ENCODE measurements at regions not wholly inside any gene's neighbourhood (a gene's known extent, or its start where the extent isn't known, plus 50 kb on each side); places are given as distances from the start of the nearest gene placed in this dataset.

GRCh38 chr14:34098985-34099349 lies 148.1 kb upstream of the EGLN3 start:
- no peak for TF ChIP-seq TCF12 (IDR thresholded peaks at IDR 0.05; ENCODE audit: low read depth)
- TF ChIP-seq EGR1 (IDR thresholded peaks at IDR 0.05), result peak; percentile 4; the same call in 1 of the 2 replicates

GRCh38 chr14:34098045-34098984 lies 147.4 kb upstream of the EGLN3 start:
- TF ChIP-seq USF1 (IDR thresholded peaks at IDR 0.05) (peak; percentile 55), TCF12 (IDR thresholded peaks at IDR 0.05; ENCODE audit: low read depth) (no peak), TAF1 (IDR thresholded peaks at IDR 0.05; ENCODE audit: low read depth) (no peak), EGR1 (IDR thresholded peaks at IDR 0.05) (0 out of 2 replicates have a peak, but pooled peaks have one; percentile 5), RAD21 (IDR thresholded peaks at IDR 0.05; ENCODE audit: low read depth) (peak; percentile 70)

DNA sequence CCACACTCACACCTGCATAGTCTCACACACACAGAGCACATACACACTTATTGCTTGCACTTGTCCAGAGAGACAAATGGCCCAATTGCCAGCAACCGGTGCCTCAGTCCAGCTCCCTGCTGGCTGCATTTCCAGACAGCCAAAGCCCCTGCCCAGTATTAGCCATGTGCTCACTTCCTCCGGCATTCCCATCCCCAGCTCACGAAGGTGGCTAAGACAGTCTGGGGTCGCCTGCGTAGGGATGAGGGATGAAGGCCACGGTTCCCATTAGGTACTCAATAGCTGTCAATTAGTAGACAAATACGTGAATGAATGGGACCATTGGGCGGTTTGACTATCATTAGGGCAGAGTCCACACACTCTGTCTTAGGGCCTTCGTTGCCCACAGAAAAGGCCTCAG lies 146.8 kb upstream of the EGLN3 start:
- TF ChIP-seq, protein P1, sequence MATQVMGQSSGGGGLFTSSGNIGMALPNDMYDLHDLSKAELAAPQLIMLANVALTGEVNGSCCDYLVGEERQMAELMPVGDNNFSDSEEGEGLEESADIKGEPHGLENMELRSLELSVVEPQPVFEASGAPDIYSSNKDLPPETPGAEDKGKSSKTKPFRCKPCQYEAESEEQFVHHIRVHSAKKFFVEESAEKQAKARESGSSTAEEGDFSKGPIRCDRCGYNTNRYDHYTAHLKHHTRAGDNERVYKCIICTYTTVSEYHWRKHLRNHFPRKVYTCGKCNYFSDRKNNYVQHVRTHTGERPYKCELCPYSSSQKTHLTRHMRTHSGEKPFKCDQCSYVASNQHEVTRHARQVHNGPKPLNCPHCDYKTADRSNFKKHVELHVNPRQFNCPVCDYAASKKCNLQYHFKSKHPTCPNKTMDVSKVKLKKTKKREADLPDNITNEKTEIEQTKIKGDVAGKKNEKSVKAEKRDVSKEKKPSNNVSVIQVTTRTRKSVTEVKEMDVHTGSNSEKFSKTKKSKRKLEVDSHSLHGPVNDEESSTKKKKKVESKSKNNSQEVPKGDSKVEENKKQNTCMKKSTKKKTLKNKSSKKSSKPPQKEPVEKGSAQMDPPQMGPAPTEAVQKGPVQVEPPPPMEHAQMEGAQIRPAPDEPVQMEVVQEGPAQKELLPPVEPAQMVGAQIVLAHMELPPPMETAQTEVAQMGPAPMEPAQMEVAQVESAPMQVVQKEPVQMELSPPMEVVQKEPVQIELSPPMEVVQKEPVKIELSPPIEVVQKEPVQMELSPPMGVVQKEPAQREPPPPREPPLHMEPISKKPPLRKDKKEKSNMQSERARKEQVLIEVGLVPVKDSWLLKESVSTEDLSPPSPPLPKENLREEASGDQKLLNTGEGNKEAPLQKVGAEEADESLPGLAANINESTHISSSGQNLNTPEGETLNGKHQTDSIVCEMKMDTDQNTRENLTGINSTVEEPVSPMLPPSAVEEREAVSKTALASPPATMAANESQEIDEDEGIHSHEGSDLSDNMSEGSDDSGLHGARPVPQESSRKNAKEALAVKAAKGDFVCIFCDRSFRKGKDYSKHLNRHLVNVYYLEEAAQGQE (IDR thresholded peaks at IDR 0.05; ENCODE audit: low read depth), result no peak
- no peak for TF ChIP-seq FOXM1 (IDR thresholded peaks at IDR 0.05; ENCODE audit: borderline replicate concordance, low read depth)

DNA sequence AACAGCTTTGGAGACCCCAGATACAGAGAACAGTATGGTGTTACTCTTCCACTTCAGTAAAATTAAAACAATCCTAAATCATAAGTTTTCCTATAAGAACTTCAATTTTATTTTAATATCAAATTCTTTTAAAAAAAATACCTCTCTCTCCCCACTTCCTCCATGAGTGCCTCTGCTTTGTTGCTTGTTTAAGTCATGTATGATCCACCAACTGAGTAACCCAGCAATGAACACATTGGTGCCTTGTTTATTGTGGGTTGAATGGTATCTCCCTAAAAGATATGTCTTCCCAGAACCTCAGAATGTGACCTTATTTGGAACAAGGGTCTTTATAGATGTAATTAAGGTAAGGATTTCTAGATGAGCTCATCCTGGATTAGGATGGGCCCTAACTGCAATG lies 143.5 kb upstream of the EGLN3 start:
- TF ChIP-seq CEBPB (IDR thresholded peaks at IDR 0.05) (no peak), EGR1 (IDR thresholded peaks at IDR 0.05) (no peak), TAF1 (IDR thresholded peaks at IDR 0.05; ENCODE audit: low read depth) (no peak), ZBTB7A (IDR thresholded peaks at IDR 0.05; ENCODE audit: low read depth) (no peak), USF1 (IDR thresholded peaks at IDR 0.05) (no peak), FOXM1 (IDR thresholded peaks at IDR 0.05; ENCODE audit: borderline replicate concordance, low read depth) (no peak), EP300 (IDR thresholded peaks at IDR 0.05; ENCODE audit: borderline replicate concordance) (no peak), YY1 (IDR thresholded peaks at IDR 0.05; ENCODE audit: low read depth) (no peak)
- TF ChIP-seq, protein P2, sequence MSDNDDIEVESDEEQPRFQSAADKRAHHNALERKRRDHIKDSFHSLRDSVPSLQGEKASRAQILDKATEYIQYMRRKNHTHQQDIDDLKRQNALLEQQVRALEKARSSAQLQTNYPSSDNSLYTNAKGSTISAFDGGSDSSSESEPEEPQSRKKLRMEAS (IDR thresholded peaks at IDR 0.05), result no peak

GRCh38 chr14:34093883-34094282 lies 143.0 kb upstream of the EGLN3 start:
- TF ChIP-seq TAF1 (IDR thresholded peaks at IDR 0.05; ENCODE audit: low read depth), result no peak
- no peak for TF ChIP-seq ZBTB7A (IDR thresholded peaks at IDR 0.05; ENCODE audit: low read depth)
- TF ChIP-seq TEAD4 (IDR thresholded peaks at IDR 0.05), result no peak
- no peak for TF ChIP-seq NFIC (IDR thresholded peaks at IDR 0.05)
- no peak for TF ChIP-seq FOXM1 (IDR thresholded peaks at IDR 0.05; ENCODE audit: borderline replicate concordance, low read depth)
- TF ChIP-seq, protein P1 (IDR thresholded peaks at IDR 0.05; ENCODE audit: low read depth), result no peak
- no peak for TF ChIP-seq RAD21 (IDR thresholded peaks at IDR 0.05; ENCODE audit: low read depth)
- TF ChIP-seq CREB1 (IDR thresholded peaks at IDR 0.05; ENCODE audit: low read depth), result no peak
- no peak for TF ChIP-seq TCF12 (IDR thresholded peaks at IDR 0.05; ENCODE audit: low read depth)
- no peak for TF ChIP-seq YY1 (IDR thresholded peaks at IDR 0.05; ENCODE audit: low read depth)
- TF ChIP-seq USF1 (IDR thresholded peaks at IDR 0.05), result no peak
- TF ChIP-seq, protein P2 (IDR thresholded peaks at IDR 0.05), result no peak
- TF ChIP-seq CEBPB (IDR thresholded peaks at IDR 0.05), result no peak

DNA sequence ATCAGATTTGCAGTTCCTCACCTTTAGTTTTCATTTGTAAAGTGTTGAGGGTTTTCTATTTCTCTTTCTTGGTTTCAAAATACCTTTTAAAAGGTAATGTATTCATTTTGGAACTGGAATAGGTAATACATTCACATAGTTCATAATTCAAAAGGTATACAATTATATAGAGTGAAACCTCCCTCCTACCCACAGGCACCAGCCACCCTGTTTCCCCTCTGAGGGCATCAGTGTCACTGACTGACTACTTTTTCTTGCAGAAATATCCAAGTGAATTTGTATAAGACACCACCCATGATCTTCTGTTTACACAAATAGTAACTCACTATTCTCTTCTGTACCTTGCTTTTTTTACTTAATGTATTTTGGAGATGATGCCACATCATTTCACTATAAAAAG lies 139.6 kb upstream of the EGLN3 start:
- no peak for TF ChIP-seq TEAD4 (IDR thresholded peaks at IDR 0.05)
- no peak for TF ChIP-seq NFIC (IDR thresholded peaks at IDR 0.05)
- no peak for TF ChIP-seq FOXM1 (IDR thresholded peaks at IDR 0.05; ENCODE audit: borderline replicate concordance, low read depth)
- no peak for TF ChIP-seq RAD21 (IDR thresholded peaks at IDR 0.05; ENCODE audit: low read depth)
- no peak for TF ChIP-seq ZBTB7A (IDR thresholded peaks at IDR 0.05; ENCODE audit: low read depth)
- TF ChIP-seq TAF1 (IDR thresholded peaks at IDR 0.05; ENCODE audit: low read depth), result no peak
- no peak for TF ChIP-seq TCF12 (IDR thresholded peaks at IDR 0.05; ENCODE audit: low read depth)
- TF ChIP-seq CEBPB (IDR thresholded peaks at IDR 0.05), result no peak
- TF ChIP-seq, protein P2 (IDR thresholded peaks at IDR 0.05), result no peak
- TF ChIP-seq CREB1 (IDR thresholded peaks at IDR 0.05; ENCODE audit: low read depth), result no peak
- no peak for TF ChIP-seq EP300 (IDR thresholded peaks at IDR 0.05; ENCODE audit: borderline replicate concordance)
- TF ChIP-seq YY1 (IDR thresholded peaks at IDR 0.05; ENCODE audit: low read depth), result no peak
- TF ChIP-seq, protein P1 (IDR thresholded peaks at IDR 0.05; ENCODE audit: low read depth), result no peak
